Activated naive CD8-positive, alpha-beta T cell treated with anti-CD3 and anti-CD28 coated beads, Interleukin-2, amount 50 U/mL, for 16 hours (primary cell): ENCODE measurements at regions not wholly inside any gene's neighbourhood (a gene's known extent, or its start where the extent isn't known, plus 50 kb on each side); places are given as distances from the start of the nearest gene placed in this dataset.

ENCODE experiments used
- DNase-seq: peaks from one replicate; pipeline ENCODE4 v3.0.0-alpha.2; 2020; ENCODE audit warnings: low read depth, low spot score

- no peak for DNase-seq
These were observed 87.8 kb downstream of the PMP22 start for GRCh38 chr17:15177343-15177742.

- no peak for DNase-seq
These were observed 89.8 kb downstream of the PMP22 start for GRCh38 chr17:15175356-15175755.

DNA sequence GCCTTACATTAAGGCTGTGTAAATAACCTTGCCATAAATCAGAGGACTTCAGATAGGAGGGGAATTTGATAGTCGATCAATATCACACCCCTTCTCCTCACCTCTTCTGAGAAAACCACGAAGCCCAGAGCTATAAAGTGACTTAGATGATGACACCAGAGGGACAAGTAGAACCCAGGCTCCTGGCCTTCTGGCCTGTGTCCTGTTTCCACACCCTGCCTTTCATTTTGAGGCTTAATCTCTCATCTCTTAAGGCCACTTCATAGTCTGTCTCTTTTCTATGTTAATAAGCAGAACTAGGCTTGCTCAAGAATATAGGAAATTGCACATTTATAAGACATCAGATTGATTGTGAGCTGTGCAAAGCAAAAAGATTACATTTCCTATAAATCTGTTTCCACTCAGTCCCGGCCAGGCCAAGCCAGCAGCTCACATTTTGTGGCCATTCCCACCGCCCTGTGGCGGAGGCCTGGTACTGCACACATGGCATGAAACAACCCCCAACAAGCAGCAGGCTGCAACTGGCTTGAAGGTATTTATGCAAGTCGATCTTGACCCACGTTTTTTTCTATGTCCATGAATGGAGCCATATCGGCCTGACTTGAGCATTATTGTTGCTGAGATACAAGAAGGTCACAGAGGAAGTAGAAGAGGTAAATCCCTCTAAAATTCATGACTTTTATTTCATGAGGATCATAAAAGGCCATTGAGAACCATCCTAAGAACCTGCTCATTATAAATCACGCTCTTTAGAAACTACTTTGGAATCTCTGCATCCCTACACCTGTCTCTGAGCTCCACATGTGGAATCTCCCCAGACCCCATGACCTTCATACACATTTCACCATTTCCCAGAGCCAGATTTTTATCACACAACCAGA lies 93.7 kb downstream of the PMP22 start:
- no peak for DNase-seq

DNA sequence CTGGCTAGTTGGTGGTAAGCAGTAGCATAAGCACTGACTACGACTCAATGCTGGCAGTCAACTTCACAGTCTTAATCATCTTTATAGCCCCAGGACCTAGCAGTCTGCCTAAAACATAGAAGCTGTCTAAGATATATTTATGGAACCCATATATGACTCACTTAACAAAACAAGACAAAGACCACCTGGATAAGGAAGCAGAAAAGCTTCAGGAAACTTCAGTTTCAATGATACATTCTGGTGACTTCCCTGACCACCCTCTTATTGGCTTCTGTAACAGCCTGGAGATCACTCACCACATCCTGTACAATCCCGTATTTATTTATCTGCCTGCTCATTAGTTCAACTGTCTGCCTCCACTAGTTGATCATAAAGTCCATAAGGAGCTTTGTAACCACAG lies 95.5 kb downstream of the PMP22 start:
- DNase-seq: no peak

GRCh38 chr17:15168379-15168778 lies 96.7 kb downstream of the PMP22 start:
- DNase-seq: no peak

DNA sequence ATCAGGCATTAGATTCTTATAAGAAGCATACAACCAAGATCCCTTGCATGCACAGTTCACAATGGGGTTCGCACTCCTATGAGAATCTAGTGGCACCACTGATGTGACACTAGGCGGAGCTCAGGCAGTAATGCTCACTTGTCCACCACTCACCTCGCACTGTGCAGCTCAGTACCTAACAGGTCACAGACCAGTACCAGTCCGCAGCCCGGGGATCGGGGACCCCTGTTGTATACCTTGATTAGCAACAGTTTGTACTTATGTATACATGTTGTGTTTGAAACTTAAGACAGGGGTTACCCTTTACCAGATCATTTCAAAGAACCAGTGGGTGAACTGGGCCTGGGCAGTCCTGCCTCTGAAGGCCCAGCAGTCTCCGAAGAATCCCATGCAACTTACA lies 103.7 kb downstream of the PMP22 start:
- DNase-seq: no peak

DNA sequence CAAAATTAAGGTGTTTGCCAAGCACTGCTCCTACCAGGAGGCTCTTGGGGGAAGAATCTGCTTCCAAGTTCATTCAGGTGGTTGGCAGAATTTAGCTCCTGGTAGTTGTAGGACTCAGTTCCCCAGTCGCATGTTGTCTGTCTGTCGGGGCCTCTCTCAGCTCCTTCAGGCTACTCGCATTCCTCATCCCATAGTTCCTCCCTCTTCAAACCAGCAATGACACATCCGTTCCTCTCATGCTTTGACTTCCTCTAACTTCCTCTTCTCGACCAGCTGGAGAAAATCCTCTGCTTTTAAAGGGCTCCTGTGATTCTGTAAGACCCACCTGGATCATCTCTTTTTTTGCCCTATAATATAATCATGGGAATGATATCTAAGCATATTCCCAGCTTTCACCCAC lies 108.1 kb downstream of the PMP22 start:
- no peak for DNase-seq

GRCh38 chr17:15154618-15155017 lies 110.5 kb downstream of the PMP22 start:
- DNase-seq: no peak

GRCh38 chr17:15145621-15146020 lies 119.5 kb downstream of the PMP22 start:
- no peak for DNase-seq

- no peak for DNase-seq
These were observed 121.6 kb downstream of the PMP22 start for GRCh38 chr17:15143524-15143923.

DNA sequence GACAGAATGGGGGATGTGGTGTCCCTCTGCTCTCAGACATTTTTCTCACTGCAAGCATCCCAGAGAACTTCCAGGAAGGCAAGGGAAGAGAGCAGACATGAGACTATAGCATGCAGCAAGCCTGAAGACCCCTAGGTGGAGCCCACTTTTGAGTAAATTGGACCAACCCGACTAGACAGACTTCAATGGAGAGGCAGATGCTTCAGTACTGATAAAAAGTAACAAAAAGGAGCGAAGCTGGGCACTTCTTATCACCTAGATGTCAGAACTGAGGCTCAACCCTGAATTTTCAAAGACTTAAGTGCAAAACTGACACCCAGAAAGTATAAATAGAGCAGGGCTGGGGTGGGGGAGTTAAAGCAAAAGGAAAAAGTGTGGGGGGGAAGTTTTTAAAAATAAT lies 130.8 kb downstream of the PMP22 start:
- DNase-seq: no peak

- DNase-seq: no peak
These were observed 131.3 kb downstream of the PMP22 start for GRCh38 chr17:15133826-15134225.

GRCh38 chr17:15133143-15133542 lies 132.0 kb downstream of the PMP22 start:
- DNase-seq: no peak

DNA sequence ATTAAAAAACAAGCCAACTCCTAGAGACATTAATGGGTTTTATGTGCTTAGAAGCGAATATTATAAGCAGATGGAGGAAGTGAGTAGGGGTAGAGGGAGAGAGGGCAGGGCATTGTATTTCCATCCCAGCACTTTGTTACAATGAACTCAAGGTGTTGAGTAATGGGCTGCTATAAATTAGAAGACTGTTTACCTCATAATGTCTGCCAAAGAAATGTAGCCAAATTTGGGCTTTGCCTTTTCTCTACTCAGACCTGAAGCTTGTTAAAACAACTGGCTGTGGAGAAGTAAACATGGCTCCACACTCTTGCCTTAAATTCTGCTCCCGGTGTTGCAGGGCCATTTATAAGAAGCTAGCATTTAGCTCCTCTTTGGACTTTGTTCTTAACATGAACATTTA lies 134.7 kb downstream of the PMP22 start:
- no peak for DNase-seq

GRCh38 chr17:15129986-15130385 lies 135.1 kb downstream of the PMP22 start:
- DNase-seq: no peak

GRCh38 chr17:15124746-15125145 lies 140.4 kb downstream of the PMP22 start:
- DNase-seq: no peak

- DNase-seq: no peak
These were observed 140.9 kb downstream of the PMP22 start for GRCh38 chr17:15124264-15124595.

DNA sequence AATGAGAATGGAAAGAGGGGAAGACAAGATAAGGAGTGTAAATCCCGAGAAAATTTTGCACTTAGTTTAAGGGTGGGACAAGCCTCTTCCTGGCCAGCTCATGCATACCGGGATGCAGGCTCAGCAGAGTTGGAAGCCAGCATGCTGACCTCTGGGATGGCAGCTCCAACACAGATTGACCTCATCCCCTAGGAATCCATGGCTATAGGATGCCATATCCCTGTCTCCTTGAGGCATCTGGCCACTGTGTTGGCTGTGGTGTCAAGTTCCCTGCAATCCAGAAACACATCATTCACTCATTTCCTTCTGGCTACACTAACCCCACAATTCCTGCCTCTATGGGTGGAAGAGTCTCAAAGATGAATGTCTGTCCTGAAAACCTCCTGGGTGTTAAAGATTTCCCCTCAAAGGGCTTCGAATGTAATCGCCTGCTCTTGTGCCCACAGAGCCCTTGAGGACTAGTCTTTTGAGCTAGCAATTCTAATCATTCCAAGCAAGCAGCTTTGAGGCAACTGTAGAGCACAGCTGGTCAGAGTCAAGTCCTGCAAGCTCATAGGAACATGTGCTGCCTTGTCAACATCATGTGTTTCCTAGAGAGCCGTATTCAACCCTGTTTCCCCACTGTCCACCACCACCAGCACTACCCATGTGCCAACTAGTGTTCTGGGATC lies 141.4 kb downstream of the PMP22 start:
- no peak for DNase-seq

DNA sequence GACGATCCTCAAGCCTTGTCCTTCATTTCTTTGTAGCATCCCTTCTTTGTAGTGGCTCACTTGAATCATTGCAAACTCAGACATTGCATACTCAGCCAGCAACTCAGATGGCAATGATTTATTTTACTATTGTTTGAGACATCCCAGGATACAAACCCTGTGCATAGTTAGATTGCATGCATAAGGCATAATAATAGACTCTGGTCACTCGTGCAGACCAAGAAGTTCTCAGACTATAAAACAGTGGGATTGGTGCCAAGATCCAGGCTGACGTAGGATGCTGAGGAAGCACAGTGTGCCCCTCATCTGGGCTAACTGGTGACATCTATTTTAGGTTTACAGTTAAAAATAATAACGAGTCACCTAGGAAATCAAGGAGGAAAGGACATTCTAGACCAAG lies 142.3 kb downstream of the PMP22 start:
- no peak for DNase-seq

DNA sequence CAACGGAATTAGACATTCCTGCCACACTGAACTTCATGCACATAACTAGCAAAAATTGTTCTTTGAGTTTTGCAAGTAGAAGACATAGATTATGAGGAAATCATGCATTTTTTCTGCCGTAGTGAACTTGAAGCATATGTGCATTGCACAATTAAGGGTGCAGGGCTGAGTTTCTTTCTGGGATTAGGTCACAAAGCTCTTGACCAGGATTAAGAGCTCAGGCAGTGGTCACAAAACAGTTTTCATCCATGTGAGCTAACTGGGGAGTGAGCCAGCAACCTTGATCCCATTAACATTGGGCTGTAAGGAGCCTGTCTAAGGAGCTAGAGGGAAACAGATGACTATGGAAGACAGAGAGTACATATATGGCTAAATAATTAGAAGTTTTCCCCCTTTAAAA lies 143.7 kb downstream of the PMP22 start:
- DNase-seq: no peak

- DNase-seq: no peak
These were observed 145.2 kb downstream of the PMP22 start for GRCh38 chr17:15119968-15120367.

GRCh38 chr17:15117239-15117638 lies 147.9 kb downstream of the PMP22 start:
- DNase-seq: no peak

DNA sequence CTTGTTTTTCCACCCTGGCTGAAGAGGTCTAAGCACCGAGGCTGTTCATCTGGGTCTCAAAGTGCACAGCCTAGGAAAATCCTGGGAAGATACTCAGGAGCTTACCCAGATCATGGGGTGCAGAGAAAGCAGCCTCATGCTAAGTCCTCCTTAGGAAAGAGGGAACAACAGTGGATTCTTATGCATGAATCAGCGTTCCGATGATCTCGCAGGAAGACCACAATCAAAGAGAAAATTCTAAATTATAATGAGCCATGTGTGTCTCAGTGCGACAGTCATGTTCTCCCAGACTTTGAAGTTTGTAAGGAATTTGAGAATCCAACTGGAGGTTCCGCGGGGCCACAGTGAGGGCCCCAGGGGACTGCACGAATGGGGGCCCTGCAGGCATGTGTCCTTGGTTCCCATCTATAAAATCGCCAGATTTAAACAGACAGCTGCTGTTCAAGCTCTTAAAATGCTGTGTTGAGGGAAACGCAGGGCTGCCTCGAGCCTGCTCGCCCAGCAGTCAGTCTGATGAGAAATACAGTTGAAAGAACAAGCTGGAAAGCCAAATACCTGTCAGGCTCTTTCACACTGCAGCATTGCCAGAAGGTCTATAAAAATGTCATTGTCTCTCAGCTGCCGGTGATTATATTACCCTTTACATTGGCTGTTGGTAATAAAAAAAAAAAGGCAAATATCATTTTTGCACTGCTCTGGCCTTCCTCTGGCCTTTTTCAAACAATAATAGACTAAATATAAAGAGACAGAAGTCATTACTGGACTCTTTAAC lies 152.1 kb downstream of the PMP22 start:
- DNase-seq: no peak
